Inflammatory macrophage (primary cell): ENCODE measurements at regions not wholly inside any gene's neighbourhood (a gene's known extent, or its start where the extent isn't known, plus 50 kb on each side); places are given as distances from the start of the nearest gene placed in this dataset.

Experiments
- DNase-seq, 2 donors: peaks; one replicate each; pipeline ENCODE4 v3.0.0-alpha.2; 2020 to 2022

GRCh38 chr3:115332998-115333397, 185.9 kb upstream of the ZBTB20 start:
- no peak for DNase-seq

DNA sequence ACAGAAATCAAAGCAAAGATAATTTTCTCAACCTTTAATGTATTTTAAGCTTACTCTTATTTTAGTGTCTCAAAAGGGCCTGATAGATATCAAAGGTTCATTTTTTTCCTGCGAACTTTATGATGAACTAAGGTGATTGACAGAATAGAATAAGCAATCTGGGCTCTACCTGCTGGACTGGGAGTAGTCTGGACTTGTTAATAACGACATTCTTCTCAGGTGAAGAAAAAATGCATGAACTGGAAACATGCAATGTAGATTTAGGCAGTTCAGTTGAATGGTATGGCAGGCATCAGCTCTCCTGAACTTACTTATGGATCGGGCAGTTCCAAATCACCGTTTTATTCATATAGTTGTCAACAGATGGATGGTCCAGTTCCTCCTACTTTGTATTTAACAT, 189.7 kb upstream of the ZBTB20 start:
- no peak for DNase-seq

- DNase-seq: no peak
Measured at GRCh38 chr3:115340586-115340985, 193.5 kb upstream of the ZBTB20 start.

DNA sequence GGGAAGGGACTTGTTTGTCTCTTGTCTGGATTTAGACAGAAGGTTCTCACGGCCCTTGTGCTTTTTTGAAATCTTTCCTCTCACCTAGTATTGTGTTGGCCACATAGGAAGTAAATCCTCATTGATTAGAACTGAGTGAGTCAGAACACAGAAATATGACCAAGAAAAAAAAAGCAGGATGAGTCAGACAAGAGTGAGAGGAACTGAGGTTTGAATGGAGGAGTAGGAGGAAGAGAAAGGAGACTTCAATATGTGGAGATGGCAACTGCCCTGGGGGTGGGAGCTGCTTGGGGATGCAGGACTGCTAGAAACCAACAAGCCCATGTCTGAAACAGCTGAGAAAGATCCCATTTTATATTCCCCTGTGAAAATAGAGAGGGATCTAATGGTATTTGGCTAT, 194.1 kb upstream of the ZBTB20 start:
- no peak for DNase-seq

- DNase-seq: no peak
Measured at GRCh38 chr3:115347737-115348136, 200.6 kb upstream of the ZBTB20 start.

- DNase-seq: no peak
Measured at GRCh38 chr3:115348412-115348811, 201.3 kb upstream of the ZBTB20 start.

GRCh38 chr3:115348951-115349745, 202.1 kb upstream of the ZBTB20 start:
- DNase-seq: no peak

DNA sequence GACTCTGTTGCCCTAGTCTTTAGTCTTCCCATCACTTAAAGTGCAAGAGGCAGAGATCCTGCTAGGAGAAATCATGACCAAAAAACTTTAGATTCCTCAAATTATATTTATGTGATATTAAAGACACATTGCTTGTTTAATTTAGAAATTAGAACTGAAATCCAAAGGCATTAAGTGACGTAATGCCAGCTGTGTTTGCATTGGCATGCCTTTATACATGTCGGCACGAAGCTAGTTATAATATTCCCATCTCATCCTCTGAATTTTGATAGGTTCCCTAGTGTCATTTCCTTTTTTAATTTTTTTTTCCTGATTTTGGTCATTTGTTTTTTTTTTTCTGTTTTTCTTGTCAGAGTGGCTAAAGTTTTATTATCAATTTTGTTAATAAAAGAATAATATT, 203.5 kb upstream of the ZBTB20 start:
- no peak for DNase-seq

GRCh38 chr3:115351193-115351592, 204.1 kb upstream of the ZBTB20 start:
- DNase-seq: no peak

- DNase-seq: no peak
Measured at GRCh38 chr3:115354010-115354409, 206.9 kb upstream of the ZBTB20 start.

GRCh38 chr3:115357456-115357855, 210.4 kb upstream of the ZBTB20 start:
- DNase-seq: no peak

DNA sequence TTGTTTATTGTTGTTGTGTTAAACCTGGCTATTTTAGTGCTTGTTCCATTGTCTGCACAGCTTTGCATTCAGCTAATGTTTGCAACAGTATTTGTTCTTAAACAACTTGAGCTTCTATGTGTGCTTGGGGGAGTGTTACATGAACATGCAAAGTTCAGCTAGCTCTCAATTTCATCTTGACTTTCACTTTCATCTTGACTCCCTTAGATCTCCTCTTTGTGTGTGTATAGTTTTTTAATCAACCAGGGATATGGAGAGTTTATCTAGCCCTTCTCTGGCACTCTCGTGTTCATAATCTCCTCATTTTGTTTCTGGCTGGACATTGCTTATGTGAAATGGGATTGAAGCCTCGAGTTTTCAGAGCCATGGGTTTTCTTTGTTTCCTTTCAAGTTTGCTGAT, 212.4 kb upstream of the ZBTB20 start:
- no peak for DNase-seq

DNA sequence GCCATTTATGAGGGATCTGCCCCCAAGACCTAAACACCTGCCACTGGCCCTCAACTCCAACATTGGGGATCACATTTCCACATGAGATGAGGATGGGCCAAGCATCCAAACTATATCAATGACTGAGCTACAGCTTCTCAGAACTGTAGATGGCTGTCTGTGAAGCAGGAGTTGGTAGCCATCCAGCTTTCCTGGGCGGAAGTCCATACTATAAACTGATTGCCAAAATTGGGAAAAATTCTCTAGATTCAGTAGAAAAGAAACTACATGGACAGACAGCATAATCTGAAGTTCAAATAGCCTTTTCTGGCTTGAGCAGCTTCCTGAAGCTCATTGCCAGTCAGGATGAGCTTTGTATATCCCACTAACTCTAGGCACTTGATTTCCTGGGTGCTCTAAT, 214.7 kb upstream of the ZBTB20 start:
- DNase-seq: no peak

DNA sequence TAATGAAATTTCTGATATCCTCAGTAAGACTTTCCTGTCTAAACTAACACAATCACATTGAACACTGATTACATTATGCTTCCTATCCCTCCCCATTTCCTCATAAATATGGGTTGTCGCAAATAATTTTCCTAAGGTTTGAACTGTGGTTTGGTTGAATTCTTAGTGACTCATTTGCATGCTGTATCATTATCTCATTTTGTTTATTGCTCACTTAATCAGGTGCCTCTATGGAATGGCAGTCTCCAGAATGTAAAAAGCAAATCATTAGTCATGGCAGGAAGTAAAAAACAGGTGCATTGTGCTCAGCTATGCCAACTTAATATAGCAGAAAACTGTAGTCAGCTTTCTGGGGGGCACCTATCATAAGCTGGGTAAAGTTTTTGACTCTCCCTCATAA, 216.0 kb upstream of the ZBTB20 start:
- DNase-seq: no peak

DNA sequence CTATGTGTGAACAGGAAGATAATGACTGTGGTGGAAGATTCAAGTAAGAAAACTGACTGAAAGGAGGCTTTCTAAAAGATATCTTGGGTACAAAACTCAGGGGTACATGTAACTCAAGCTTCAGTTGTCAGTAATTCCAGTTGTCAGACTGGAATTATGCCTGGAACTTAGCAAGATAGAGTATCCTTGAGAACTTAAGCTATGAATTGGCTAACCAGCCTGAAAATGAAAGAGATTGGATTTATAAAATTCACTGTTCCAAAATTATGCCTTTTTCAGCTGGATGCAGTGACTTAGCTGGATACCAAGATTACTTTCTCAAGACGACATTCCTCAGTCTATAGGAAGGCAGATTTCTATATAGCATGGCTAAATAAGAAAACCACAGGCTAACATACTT, 221.9 kb upstream of the ZBTB20 start:
- DNase-seq: no peak

DNA sequence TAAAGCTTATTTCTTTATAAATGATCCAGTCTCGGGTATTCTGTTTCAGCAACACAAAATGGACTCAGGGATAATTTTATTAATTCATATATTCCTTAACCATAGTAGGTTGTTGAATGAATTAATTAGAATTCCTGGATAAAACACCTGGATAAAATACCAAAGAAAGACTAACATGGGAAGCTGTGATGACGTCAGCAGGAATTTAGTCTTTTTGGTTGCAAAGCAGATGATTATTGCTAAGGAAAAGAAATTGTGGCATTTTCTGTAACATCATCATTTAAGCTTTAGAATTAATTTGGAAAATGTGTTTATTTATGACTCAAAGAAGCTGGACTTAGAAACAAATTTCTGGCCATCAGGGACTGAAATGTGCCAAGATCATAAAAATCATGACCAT, 228.3 kb upstream of the ZBTB20 start:
- DNase-seq: no peak

- DNase-seq: no peak
Measured at GRCh38 chr3:115380883-115381572, 233.9 kb upstream of the ZBTB20 start.

GRCh38 chr3:115381573-115381912, 234.5 kb upstream of the ZBTB20 start:
- no peak for DNase-seq

- no peak for DNase-seq
Measured at GRCh38 chr3:115381931-115382330, 234.8 kb upstream of the ZBTB20 start.

GRCh38 chr3:115384381-115384780, 237.3 kb upstream of the ZBTB20 start:
- no peak for DNase-seq

DNA sequence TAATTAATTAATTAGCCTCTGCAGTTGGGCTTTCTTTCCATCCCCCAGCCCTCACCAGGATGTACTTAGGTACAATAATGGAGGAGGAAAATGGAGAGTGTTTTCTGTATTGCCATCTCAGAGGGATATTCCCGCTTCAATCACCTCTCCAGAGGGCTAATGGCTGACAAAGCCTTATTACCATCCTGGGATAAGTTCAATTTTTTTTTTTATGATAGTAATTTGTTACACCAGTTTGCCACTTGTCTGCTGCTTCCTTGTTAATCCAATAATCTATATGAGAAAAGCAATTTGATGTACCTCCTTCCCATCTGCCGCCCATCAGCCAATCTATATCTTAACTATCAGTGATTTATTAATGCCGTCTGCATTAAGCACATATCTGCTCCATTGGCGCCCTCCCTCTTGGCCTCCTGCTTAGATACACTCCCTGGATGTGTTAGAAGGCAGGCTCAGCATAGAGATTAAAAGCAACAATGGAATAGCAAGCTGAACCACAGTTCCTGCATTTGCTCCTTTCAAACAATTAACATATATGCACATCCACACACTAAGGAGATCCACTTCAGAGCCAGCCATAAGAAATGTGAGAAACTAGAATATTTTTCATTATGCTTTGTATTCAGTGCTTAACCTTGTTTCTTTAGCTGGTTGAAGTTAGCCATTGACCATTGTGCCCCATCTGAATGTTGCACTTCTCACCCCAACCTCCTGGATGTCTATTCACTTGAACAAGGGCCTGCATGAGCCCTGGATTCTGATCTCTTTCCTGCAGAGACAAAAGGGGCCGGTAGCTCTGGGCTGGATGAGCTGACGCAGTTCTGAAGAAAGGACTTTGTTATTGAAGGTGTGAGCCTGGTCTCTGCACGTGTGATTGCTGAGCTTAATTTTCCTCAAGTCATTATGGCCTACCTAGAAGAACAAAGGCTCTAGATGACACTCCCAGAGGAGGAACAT, 237.3 kb upstream of the GAP43 start:
- DNase-seq: no peak

GRCh38 chr3:115388166-115388565, 235.1 kb upstream of the GAP43 start:
- DNase-seq: no peak

GRCh38 chr3:115388811-115389210, 234.5 kb upstream of the GAP43 start:
- DNase-seq: no peak
